NCI-H1694 treated with DMSO at 0.1 percent for 48 hours (cell line): ENCODE measurements at regions not wholly inside any gene's neighbourhood (a gene's known extent, or its start where the extent isn't known, plus 50 kb on each side); places are given as distances from the start of the nearest gene placed in this dataset.
"Not testable (repeated sequence)": the region's sequence is repeated elsewhere in the genome, so short reads cannot be mapped to it uniquely, and the experiment has no call there.

Experiments
- DNase-seq: peaks from one replicate; lab custom pipeline; 2025; lab: John Stamatoyannopoulos, UW

GRCh38 chr9:104195142-104195541, 101.0 kb downstream of the SMC2 start:
- not testable (repeated sequence) for DNase-seq

- DNase-seq, result no peak
These were observed 106.4 kb downstream of the SMC2 start for GRCh38 chr9:104200456-104200994.

- no peak for DNase-seq
These were observed 112.7 kb downstream of the SMC2 start for GRCh38 chr9:104206766-104207165.

- no peak for DNase-seq
These were observed 115.3 kb downstream of the SMC2 start for GRCh38 chr9:104209387-104209786.

GRCh38 chr9:104227108-104227507, 133.0 kb downstream of the SMC2 start:
- DNase-seq, result no peak

GRCh38 chr9:104232781-104233341, 138.8 kb downstream of the SMC2 start:
- no peak for DNase-seq

- no peak for DNase-seq
These were observed 139.3 kb downstream of the SMC2 start for GRCh38 chr9:104233366-104233765.

GRCh38 chr9:104234632-104235337, 140.7 kb downstream of the SMC2 start:
- not testable (repeated sequence) for DNase-seq

GRCh38 chr9:104235347-104236120, 141.4 kb downstream of the SMC2 start:
- DNase-seq, result not testable (repeated sequence)

GRCh38 chr9:104238668-104239067, 144.6 kb downstream of the SMC2 start:
- no peak for DNase-seq

GRCh38 chr9:104240890-104241289, 146.8 kb downstream of the SMC2 start:
- no peak for DNase-seq

GRCh38 chr9:104245925-104246324, 151.8 kb downstream of the SMC2 start:
- no peak for DNase-seq

- DNase-seq, result no peak
These were observed 153.9 kb downstream of the SMC2 start for GRCh38 chr9:104247899-104248460.

- no peak for DNase-seq
These were observed 162.1 kb downstream of the SMC2 start for GRCh38 chr9:104256031-104256695.

- DNase-seq, result no peak
These were observed 162.6 kb downstream of the SMC2 start for GRCh38 chr9:104256696-104257062.

- DNase-seq, result no peak
These were observed 164.3 kb downstream of the SMC2 start for GRCh38 chr9:104258296-104259011.

- no peak for DNase-seq
These were observed 165.9 kb downstream of the SMC2 start for GRCh38 chr9:104260004-104260403.

- DNase-seq, result no peak
These were observed 169.8 kb downstream of the SMC2 start for GRCh38 chr9:104263942-104264341.

- no peak for DNase-seq
These were observed 170.3 kb downstream of the SMC2 start for GRCh38 chr9:104264431-104264830.

GRCh38 chr9:104269374-104269773, 175.3 kb downstream of the SMC2 start:
- no peak for DNase-seq
